GM23338 (cell line): ENCODE measurements at regions not wholly inside any gene's neighbourhood (a gene's known extent, or its start where the extent isn't known, plus 50 kb on each side); places are given as distances from the start of the nearest gene placed in this dataset.

Experiments used
- ETS1 ChIP-seq: IDR thresholded peaks from 2 replicates; pipeline ENCODE4 v1.6.1; 2016; ENCODE audit warnings: antibody characterized with exemption
- EZH2phosphoT487 ChIP-seq: fragments of 200-600 bp; sonication (generic); IDR thresholded peaks from one replicate; pipeline ENCODE4 v1.8.1; 2018; ENCODE audit warnings: antibody characterized with exemption; ENCODE audit not compliant: unreplicated experiment
- NANOG ChIP-seq: IDR thresholded peaks from 2 replicates; pipeline ENCODE4 v1.6.1; 2016; ENCODE audit warnings: antibody characterized with exemption, borderline replicate concordance
- POLR2AphosphoS5 ChIP-seq: IDR thresholded peaks from 2 replicates; pipeline ENCODE4 v1.6.1; 2016; ENCODE audit warnings: antibody characterized with exemption, low read depth
- REST ChIP-seq: IDR thresholded peaks from one replicate; pipeline ENCODE4 v1.6.1; 2018; ENCODE audit warnings: antibody characterized with exemption; ENCODE audit not compliant: unreplicated experiment
- ZNF114 ChIP-seq: fragments of 250-450 bp; sonication (Bioruptor Pico); IDR thresholded peaks from 2 replicates; pipeline ENCODE4 v1.5.0; 2020; ENCODE audit warnings: mild to moderate bottlenecking, moderate library complexity
- ZNF331 ChIP-seq: fragments of 250-450 bp; sonication (Bioruptor Pico); IDR thresholded peaks from 2 replicates; pipeline ENCODE4 v1.5.0; 2020; ENCODE audit warnings: low read depth, mild to moderate bottlenecking, moderate library complexity
- ZNF462 ChIP-seq: fragments of 250-450 bp; sonication (Bioruptor Pico); IDR thresholded peaks from 2 replicates; pipeline ENCODE4 v1.5.0; 2020; ENCODE audit warnings: mild to moderate bottlenecking, moderate library complexity

- TF ChIP-seq ZNF462, result no peak
- no peak for TF ChIP-seq ZNF114 (CRISPR knock-in tag)
- no peak for TF ChIP-seq ETS1
- TF ChIP-seq NANOG, result no peak
- TF ChIP-seq ZNF331 (CRISPR knock-in tag), result no peak
- TF ChIP-seq POLR2AphosphoS5, result no peak
- no peak for TF ChIP-seq EZH2phosphoT487
- no peak for TF ChIP-seq REST
These were observed 56.5 kb upstream of the PRR5 start (continued) for GRCh38 chr22:44645531-44645930.
